Vagina (tissue), 2 donors: ENCODE measurements at regions not wholly inside any gene's neighbourhood (a gene's known extent, or its start where the extent isn't known, plus 50 kb on each side); places are given as distances from the start of the nearest gene placed in this dataset.

Source experiments
- POLR2A ChIP-seq, 2 donors: fragments of 450-650 bp; IDR thresholded peaks; one replicate each; pipeline ENCODE4 v1.6.1; 2017; ENCODE audit warnings: antibody characterized with exemption in 2 of 2, mild to moderate bottlenecking in 2 of 2, moderate library complexity in 2 of 2
- POLR2AphosphoS5 ChIP-seq, 2 donors: sonication (generic); formaldehyde crosslinking; IDR thresholded peaks; one replicate each; pipeline ENCODE4 v1.9.0; 2017; ENCODE audit warnings: antibody characterized with exemption in 2 of 2, mild to moderate bottlenecking in 2 of 2, low read depth in 1 of 2; ENCODE audit not compliant: insufficient read depth in 1 of 2
- TF ChIP-seq, protein P1 (sequence below), 3 experiments: fragments of 450-650 bp in 2 of 3; fragments of 200-600 bp in 1 of 3; sonication (generic) in 1 of 3; IDR thresholded peaks; one replicate each; pipeline ENCODE4 v1.5.1; 2017 to 2019; ENCODE audit warnings: antibody characterized with exemption in 3 of 3, mild to moderate bottlenecking in 2 of 3, moderate library complexity in 2 of 3

DNA sequence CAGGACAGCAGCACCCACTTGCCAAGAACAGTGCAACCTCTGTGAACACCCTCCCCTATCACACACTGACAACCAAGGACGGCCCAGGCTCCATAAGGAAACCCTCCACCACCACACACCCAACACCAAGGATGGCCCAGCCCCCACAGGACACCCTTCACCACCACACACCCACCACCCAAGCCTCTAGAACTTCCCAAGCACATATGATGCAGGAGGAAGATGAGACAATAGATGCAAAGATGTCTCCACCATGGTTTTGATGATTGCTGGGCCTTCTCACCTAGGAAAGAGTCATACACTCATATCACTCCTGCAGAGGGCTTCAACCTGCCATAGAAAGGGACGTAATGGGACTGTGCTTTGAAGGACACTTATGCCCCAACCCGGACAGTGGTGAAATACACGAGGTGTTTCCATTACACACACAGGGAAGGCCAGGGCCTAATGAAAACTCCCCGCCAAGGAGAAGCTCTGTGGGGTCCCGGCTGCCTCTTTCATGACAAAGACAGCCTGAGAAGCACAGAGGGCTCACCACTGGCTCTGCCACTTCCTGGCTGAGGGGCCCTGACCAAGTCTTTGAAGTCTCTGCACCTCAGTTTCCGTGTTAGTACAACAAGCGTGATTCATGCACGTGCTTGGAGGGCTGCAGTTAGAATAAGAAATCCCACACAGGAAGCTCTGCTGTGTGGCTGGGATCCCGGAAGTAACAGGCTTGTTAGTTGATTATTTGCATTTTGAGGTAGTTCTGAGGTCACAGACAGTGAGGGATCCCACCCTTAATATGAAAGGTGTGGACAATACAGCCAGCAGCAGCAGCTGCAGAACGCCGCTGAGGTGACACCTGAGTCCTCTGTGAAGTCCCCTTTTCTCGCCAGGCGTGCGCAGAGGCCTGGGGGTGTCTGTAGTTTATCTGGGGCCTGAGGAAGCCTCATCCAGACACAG, 61.9 kb upstream of the ATP12A start:
- TF ChIP-seq, protein P1, sequence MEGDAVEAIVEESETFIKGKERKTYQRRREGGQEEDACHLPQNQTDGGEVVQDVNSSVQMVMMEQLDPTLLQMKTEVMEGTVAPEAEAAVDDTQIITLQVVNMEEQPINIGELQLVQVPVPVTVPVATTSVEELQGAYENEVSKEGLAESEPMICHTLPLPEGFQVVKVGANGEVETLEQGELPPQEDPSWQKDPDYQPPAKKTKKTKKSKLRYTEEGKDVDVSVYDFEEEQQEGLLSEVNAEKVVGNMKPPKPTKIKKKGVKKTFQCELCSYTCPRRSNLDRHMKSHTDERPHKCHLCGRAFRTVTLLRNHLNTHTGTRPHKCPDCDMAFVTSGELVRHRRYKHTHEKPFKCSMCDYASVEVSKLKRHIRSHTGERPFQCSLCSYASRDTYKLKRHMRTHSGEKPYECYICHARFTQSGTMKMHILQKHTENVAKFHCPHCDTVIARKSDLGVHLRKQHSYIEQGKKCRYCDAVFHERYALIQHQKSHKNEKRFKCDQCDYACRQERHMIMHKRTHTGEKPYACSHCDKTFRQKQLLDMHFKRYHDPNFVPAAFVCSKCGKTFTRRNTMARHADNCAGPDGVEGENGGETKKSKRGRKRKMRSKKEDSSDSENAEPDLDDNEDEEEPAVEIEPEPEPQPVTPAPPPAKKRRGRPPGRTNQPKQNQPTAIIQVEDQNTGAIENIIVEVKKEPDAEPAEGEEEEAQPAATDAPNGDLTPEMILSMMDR (IDR thresholded peaks at IDR 0.05) = no peak
- no peak for TF ChIP-seq POLR2AphosphoS5 (IDR thresholded peaks at IDR 0.05; ENCODE audit: insufficient read depth in 1 of 2, low read depth in 1 of 2)
- TF ChIP-seq POLR2A (IDR thresholded peaks at IDR 0.05) = no peak
